Pons (tissue), 1 donor: ENCODE measurements at regions not wholly inside any gene's neighbourhood (a gene's known extent, or its start where the extent isn't known, plus 50 kb on each side); places are given as distances from the start of the nearest gene placed in this dataset.
"Not testable (repeated sequence)": the region's sequence is repeated elsewhere in the genome, so short reads cannot be mapped to it uniquely, and the experiment has no call there.

Experiments used
- DNase-seq: peaks from one replicate; pipeline ENCODE4 v3.0.0-alpha.2; 2016; ENCODE audit warnings: low spot score

DNA sequence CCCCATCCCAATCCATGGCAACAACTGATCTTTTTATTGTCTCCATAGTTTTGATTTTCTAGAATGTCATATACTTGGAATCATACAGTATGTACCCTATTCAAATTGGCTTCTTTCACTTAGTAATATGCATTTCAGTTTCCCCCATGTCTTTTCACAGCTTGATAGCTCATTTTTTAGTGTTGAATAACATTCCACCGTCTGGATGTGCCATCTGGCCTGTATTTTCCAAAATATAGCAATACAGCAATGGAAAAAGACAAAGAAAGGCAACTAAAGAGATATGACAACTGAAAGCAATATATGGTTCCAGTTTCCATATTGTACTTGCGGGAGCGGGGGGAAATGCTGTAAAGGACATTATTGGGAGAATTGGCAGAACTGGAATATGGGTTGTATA is 166.4 kb upstream of the NT5E start:
- DNase-seq = peak; percentile 20

DNA sequence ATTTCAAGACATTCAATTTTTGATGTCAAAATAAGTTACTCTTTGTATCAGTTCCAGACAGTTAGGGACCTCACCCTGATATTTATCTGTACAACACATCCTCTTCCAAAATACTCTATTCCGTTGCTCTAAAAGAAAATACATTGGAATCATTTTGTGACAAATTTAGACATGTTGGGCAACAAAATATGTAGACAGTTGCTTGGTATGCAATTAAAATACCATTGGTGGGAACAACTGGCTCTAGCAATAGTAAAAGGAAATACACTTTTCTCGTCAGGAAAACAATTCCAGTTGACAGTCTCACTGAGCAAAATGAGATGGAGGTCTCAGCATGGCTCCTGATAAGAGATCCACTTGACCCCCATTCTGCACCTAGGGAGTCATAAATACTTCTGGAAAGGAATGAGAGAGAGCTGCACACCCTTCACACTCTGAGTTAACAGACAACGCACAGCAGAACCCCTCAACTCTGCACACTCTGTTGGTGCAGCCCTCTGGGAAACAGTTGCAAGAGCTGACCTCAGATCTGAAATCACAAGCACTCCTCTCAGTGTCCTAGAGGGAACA is 171.3 kb upstream of the NT5E start:
- no peak for DNase-seq

DNA sequence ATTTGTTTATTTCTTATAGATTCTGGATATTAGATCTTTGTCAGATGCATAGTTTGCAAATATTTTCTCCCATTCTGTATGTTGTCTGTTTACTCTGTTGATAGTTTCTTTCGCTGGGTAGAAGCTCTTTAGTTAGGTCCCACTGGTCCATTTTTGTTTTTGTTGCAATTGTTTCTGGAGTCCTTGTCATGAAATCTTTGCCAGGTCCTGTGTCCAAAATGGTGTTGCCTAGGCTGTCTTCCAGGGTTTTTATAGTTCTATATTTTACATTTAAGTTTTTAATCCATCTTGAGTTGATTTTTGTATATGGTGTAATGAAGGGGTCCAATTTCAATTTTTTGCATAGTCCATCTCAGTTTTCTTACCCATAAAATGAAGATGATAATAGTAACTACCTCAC is 173.9 kb upstream of the NT5E start:
- not testable (repeated sequence) for DNase-seq

DNA sequence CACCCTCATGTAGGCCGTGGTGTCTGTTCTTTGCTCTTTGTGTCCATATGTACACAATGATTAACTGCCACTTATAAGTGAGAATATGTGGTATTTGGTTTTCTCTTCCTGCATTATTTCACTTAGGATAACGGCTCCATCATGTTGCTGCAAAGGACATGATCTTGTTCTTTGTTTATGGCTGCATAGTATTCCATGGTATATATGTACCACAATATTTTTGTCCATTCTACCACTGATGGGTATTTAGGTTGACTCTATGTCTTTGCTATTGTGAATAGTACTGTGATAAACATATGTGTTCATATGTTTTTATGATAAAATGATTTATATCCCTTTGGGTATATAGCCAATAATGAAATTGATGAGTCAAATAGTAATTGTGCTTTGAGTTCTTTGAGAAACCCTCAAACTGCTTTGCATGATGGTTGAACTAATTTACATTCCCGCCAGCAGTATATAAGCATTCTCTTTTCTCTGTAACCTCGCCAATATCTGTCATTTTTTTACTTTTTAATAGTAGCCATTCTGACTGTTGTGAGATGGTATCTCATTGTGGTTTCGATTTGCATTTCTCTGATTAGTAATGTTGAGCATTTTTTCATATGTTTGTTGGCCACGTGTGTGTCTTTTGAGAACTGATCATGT is 174.4 kb upstream of the NT5E start:
- DNase-seq = no peak

DNA sequence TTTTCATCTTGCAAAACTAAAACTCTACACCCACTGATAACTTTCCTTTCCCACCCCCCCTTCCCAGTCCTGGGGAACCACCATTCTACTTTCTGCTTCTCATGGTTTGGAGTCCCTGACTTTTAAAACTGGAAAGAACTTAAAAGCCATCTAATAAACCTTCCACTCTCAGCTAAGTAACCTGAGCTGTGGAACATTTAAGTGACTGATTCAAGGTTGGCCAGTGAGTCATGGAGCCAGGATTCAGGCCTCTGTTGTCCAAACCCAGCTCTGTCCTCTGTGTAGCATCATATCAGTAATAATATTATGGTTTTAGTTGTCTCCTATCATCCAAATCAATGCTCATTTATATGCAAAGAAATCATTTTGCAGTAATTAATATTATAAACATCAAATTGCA is 176.0 kb upstream of the NT5E start:
- DNase-seq = no peak

DNA sequence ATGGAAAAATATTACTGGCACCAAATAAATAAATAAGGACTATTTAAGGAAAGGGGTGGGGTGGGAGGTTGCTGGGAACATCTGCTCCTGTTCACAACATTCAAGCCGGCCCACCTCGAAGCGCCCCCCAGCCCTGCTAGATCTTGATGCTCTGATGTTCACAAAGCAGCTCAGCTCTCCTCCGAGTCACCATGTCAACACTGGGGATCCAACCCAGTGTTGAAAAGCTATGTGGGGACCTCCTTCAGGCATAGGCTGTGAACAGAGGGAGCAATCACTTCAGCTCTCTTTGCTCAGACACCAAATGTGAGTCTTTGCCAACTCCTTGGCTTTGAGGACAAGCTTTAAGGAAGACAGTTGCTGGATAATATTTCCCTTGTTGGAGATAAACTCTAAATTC is 176.8 kb upstream of the NT5E start:
- DNase-seq = no peak

DNA sequence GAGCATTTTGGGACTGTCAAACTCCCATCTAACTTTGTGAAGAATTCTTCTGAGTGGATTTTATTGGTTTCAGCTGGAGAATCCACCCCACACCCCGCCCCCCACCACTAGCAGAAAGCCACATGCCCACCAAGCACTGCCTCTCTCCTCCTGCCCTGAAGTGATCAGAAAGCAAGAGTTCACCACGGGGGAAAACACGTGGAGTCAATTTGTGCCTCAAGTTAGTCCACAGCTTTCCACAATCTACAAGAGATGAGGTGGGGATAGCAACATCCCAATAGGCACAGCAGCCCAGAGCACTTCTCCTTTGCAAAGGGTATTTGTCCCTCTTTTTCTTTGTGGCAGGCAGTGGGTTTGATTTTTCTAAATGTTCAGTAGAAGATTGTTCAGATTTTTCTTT is 177.3 kb upstream of the NT5E start:
- DNase-seq = no peak

DNA sequence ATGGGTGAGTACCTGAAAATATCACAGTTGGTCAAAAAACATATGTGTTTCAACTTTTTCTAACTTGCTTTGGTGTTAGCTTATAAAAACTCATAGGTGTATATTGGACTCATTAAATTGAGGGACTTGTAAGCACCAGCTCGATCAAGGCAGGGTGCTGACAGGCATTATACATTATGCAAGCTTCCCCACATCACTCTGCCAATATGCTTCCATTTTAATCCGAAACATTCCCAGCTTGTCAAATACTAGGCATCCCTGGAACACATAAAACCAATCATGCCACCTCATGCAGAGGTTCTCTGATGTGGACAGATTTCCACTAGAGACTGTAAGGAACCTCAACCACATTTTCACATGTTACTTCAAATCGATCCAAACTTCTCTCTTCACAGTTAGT is 187.3 kb upstream of the NT5E start:
- DNase-seq = no peak

DNA sequence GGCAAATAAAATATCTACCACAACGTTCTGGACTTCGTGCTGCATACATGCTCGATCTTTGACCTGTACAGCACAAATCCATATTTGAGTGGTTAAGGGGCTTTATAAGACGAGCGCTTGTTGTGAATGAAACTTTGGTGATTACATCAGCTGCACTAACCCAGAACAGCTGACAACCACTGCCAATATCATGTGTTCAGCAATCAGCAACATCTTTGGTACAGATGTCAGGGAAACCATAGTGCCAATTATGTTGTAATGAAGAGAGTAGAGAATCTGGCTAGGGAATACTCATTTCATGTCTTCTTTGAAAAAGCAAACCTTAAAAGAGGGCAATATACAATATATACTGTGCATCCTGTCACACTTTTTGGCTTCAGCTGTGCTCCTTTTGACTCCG is 188.6 kb upstream of the NT5E start:
- no peak for DNase-seq

DNA sequence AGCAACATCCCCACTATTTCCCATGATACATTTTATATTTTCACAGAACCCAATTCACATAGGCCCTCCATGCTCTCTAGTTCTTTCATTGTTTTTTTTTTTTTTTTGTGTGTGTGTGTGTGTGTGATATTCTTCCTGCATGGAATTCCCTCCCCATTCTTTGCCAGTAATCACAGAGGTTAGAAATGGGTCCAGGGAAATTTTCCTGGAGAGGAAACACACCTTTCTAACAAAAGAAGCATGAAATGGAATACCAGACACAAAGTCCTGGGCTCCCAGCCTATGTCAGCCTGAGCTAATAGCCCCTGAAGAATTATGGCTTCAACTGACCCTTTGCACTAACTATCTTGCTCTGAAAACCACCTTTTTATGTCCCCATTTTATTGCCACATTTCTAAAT is 194.2 kb upstream of the NT5E start:
- no peak for DNase-seq

DNA sequence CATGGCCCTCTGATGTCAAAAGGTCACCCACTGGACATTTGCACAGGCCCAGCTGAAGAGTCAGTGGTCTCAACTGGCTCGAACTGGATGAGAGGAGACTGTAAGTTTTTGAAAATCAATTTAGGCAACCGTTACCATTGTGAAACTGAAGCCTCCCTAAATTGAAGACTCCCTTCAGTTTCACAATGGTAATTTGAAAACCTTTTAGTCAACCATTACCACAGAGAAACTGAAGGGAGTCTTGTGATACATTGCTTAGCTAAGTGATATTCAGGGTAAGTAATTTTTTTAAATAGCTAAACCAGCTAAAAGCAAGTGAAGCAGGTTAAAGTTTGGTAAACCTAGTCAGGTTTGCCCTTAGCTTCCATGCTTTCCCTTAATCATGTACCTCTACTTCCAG is 197.3 kb upstream of the NT5E start:
- no peak for DNase-seq

DNA sequence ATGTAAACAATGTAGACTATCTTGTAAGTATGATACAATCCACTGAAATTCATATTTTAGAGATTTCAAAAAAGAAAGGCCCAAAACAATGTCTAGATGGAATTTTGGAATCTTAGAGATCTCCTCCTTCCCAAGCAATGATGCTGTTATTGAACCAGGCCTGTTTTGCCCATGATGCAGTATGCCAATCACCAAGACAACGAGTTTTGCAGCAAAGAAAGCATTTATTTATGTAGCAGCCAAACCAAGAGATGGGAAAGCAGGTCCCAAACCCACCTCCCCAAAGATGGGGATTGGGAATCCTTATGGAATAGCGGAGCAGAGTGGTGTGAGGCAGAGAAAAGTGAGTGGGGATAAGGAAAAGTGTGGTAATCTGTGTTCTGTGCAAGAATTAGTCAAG is 197.8 kb upstream of the NT5E start:
- DNase-seq = no peak

DNA sequence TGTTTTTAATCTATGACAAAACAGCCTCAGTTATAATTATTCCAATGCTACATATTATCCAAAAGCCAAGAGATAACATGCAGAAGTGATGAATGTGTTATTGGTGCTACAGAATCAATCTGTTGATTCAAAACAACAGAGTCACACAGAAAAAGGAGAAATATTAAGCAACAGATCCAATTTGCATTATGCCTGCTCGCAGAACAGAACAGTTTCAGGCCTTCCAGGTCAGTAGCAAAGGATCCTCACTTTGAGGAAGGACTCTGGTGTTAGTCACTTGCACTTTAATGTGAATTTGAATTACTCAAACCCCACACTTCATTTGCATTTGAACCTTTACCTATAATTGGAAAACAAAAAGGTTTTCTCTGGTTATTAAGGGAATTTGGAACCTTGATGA is 198.6 kb upstream of the NT5E start:
- DNase-seq = no peak

DNA sequence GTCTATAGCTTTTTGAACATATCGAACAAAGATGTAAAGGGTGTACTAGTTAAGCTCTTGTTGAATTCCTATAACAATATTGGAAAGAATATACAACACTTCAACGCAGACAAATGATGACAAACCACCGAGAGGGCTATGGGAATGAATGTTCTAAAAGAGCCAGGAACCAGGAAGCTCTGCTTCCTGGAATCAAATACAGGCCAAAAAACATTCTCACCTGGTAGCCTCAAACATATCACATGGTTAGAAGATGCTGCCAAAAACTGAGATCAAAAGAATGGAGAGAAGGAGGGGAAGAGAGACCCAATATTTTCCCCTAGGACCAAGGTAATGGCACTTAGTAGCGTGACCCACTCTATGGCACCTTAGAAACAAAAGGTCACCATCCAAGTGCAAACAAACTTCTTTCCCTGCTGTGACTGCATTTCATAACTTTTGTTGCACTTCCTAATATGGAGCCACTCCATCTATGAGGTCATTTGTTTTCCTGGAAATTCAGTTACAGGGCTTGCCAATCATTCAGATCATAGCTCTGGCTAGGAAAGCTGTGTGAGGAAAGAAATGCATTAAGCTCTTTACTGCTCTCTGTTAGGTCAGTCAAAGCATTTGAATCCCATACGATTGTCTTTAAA is 199.2 kb upstream of the NT5E start:
- no peak for DNase-seq

DNA sequence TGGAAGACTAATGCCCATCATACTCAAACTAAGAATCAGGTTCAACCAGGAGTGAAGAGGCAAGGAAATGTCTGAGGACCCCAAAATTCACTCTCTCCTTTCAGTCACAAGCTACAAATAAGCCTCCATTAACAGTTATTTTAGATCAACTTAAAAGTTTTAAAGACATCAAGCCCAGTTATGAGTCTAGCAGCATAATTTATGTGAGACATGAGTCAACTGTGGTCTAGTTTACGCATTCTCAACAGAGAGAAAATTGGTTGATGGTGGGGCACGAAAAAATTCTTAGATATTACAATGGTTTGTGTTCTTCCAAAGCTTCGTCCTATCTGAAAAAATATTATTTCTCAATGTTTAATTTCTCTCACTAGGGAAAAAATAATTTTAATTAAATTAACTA is 204.9 kb upstream of the NT5E start:
- no peak for DNase-seq

DNA sequence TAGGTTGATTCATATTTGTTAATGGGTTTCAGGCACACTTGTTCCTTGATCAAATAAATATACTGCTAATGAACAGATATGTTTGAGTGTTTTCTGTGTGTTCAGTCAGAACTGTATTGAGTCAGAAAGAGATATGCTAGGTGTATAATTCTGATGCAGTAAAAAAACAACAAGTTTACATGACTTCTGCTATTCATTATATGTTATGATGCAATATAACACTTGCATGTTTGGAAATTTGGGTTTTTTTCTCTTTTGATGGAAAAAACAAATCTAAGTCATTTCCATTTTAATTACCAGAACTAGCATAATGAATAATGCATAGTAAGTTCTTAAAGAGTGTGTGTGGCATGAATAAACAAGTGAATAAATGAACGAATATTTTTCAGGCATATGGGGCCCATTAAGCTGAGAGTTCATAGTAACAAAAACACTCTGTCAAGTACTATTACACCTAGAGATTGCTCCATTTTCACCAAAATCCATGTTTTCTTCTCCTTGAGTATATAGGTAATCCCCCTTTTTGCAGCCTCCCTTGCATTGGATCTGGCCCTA is 208.3 kb upstream of the NT5E start:
- no peak for DNase-seq

DNA sequence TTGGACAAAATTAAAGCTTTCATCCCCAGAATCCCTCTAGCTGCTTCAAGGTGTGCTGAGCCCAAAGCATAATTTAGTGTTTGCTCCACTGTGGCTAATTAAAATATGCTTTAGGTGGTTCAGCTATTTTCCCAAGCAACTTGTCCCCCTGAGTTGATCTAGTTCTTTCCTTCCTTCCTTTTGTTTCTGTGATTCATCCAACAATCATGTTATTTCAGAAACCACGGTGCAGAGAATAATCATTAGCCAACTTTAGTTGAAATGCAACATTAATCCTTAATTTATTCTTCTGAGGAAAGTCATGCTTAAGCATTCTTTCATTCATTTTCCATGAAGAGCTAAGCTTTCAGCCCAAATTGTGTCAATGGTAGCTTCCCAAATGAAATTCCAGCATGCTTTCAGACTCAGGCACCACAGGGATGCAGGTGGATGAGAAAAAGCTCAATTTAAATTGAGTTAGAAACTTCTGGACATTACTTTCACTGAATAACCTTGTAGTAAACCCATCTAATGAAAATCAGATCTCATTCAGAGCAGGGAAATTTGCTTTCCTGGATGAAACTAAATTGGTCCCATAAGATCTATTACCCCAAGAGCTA is 209.0 kb upstream of the NT5E start:
- DNase-seq = no peak

DNA sequence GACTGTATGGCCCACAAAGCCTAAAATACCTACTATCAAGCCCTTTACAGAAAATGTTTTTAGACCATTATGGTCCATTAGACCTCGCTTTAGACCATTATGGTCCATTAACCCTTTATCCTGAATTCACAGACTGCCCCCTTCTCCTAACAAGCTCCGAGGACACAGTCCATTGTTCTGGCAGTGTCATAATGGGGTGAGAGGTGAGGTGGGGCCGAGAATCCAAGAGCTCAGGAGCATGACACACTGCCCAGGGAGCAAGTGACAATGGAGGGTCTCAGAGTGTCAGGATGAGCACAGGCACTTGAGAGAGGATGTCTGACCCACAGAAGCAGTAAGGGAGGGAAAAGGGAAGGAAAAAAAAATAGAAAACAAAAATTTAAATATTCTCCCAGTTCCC is 212.4 kb upstream of the NT5E start:
- DNase-seq = no peak

DNA sequence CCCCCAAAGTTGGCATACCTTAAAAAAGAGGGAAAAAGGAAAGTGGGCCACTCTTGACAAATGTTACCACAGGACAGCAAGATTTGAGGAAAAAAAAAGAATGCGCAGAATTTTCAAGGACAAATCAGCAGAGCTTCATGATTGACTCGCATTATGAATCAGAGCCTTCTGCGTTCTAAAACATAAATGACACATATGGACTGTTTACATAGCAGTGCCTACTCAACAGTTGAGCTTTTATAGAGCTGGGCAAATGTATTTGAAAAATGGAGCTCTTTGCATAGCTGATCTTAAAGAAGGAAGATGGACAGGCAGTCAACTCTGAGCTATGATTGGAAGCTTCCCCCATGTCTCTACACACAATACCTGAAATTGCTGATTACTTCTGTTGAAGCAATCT is 213.2 kb upstream of the NT5E start:
- DNase-seq = no peak

DNA sequence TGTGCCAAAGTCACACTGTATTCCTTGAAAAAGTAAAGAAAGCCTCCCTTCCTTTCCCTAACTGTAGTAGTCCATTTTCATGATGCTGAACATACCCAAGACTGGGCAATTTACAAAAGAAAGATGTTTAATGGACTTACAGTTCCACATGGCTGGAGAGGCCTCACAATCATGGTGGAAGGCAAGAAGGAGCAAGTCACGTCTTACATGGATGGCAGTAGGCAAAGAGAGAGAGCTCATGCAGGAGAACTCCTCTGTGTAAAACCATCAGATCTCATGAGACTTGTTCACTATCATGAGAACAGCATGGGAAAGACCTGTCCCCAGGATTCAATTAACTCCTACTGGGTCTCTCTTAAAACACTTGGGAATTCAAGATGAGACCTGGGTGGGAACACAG is 222.5 kb upstream of the NT5E start:
- DNase-seq = not testable (repeated sequence)

DNA sequence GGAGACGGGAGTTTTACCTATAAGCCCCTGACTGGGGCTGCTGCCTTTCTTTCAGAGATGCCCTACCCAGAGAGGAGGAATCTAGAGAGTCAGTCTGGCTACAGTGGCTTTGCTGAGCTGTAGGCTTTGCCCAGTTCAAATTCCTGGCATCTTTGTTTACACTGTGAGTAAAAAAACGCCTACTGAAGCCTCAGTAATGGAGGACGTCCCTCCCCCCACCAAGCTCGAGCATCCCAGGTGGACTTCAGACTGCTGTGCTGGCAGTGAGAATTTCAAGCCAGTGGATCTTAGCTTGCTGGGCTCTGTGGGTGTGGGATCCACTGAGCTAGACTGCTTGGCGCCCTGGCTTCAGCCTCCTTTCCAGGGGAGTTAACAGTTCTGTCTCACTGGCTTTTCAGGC is 237.1 kb upstream of the NT5E start:
- DNase-seq = not testable (repeated sequence)

DNA sequence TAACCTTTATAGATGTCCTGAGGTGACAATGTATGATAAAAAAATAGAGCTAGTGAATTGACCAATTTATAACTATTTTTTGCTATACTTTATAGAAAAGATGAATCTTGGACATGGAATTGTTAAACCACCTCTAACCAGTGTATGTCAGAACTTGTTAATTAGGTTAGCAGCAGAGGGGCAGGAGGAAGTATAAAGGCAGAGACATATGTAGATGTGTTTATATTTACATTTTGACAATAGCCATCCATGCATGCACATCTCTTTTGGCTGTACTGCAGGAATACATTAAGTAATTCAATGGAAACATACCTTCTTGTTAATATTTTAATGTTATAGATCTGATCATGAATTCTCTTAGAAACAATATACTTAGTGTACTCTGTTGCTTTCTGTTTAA is 254.6 kb upstream of the NT5E start:
- no peak for DNase-seq

DNA sequence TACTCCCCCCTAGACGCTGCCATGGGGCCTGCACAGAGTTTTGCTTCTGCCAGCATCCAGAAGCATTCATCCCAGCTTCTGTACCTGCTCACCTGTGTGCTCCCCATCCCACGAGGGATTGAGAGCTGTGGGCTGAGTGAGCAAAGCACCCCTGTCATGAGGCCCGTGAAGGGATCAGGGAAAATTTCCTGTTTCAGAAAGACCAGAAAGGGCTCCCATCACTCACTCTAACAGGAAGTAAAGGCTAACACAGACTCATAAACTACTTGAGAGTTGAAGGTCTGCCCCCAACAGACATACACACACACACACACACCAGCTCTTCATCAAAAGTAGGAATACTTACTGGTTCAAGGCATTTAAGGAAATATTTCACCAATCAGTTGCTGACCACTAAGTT is 256.5 kb upstream of the NT5E start:
- no peak for DNase-seq
